ENCODE measurements at regions not wholly inside any gene's neighbourhood (a gene's known extent, or its start where the extent isn't known, plus 50 kb on each side); places are given as distances from the start of the nearest gene placed in this dataset.
"Not testable (repeated sequence)": the region's sequence is repeated elsewhere in the genome, so short reads cannot be mapped to it uniquely, and the experiment has no call there.

- no peak for DNase-seq
Observed at GRCh38 chr17:22506861-22507260, 814.5 kb downstream of the KCNJ18 start.

- no peak for DNase-seq
Observed at GRCh38 chr17:22507823-22508222, 815.5 kb downstream of the KCNJ18 start.

- no peak for DNase-seq
Observed at GRCh38 chr17:22510504-22510903, 818.2 kb downstream of the KCNJ18 start.

- DNase-seq: no peak
Observed at GRCh38 chr17:22511431-22511830, 819.1 kb downstream of the KCNJ18 start.

GRCh38 chr17:22512057-22512456, 819.7 kb downstream of the KCNJ18 start:
- DNase-seq: no peak

GRCh38 chr17:22512506-22512905, 820.2 kb downstream of the KCNJ18 start:
- DNase-seq: no peak

- DNase-seq: no peak
Observed at GRCh38 chr17:22512997-22513538, 820.7 kb downstream of the KCNJ18 start.

GRCh38 chr17:22514315-22514714, 822.0 kb downstream of the KCNJ18 start:
- DNase-seq: no peak

- DNase-seq: no peak
Observed at GRCh38 chr17:22514767-22515320, 822.5 kb downstream of the KCNJ18 start.

- DNase-seq: no peak
Observed at GRCh38 chr17:22515599-22515998, 823.3 kb downstream of the KCNJ18 start.

- no peak for DNase-seq
Observed at GRCh38 chr17:22516861-22517636, 824.7 kb downstream of the KCNJ18 start.

GRCh38 chr17:22517716-22518115, 825.4 kb downstream of the KCNJ18 start:
- DNase-seq: no peak

GRCh38 chr17:22518185-22518584, 825.9 kb downstream of the KCNJ18 start:
- DNase-seq: no peak

- not testable (repeated sequence) for DNase-seq
Observed at GRCh38 chr17:22548873-22549272, 856.5 kb downstream of the KCNJ18 start.

- DNase-seq: not testable (repeated sequence)
Observed at GRCh38 chr17:22551695-22552415, 859.5 kb downstream of the KCNJ18 start.

- DNase-seq: no peak
Observed at GRCh38 chr17:22569459-22570143, 877.3 kb downstream of the KCNJ18 start.

GRCh38 chr17:22570144-22570845, 878.0 kb downstream of the KCNJ18 start:
- DNase-seq: no peak

GRCh38 chr17:22599322-22599721, 907.0 kb downstream of the KCNJ18 start:
- no peak for DNase-seq

- no peak for DNase-seq
Observed at GRCh38 chr17:22600644-22601298, 908.4 kb downstream of the KCNJ18 start.
